DMS53 treated with DMSO at 0.1 percent for 48 hours (cell line): ENCODE measurements at regions not wholly inside any gene's neighbourhood (a gene's known extent, or its start where the extent isn't known, plus 50 kb on each side); places are given as distances from the start of the nearest gene placed in this dataset.

ENCODE experiments used
- DNase-seq: peaks from one replicate; lab custom pipeline; 2025; ENCODE audit not compliant: unreplicated experiment; lab: John Stamatoyannopoulos, UW

GRCh38 chr1:234690872-234691271 is 80.9 kb upstream of the IRF2BP2 start:
- no peak for DNase-seq

- DNase-seq = no peak
Observed at GRCh38 chr1:234689236-234689635, 79.3 kb upstream of the IRF2BP2 start.

GRCh38 chr1:234687011-234687410 is 77.0 kb upstream of the IRF2BP2 start:
- no peak for DNase-seq

GRCh38 chr1:234686035-234686434 is 76.1 kb upstream of the IRF2BP2 start:
- DNase-seq = no peak

- DNase-seq = no peak
Observed at GRCh38 chr1:234684856-234685255, 74.9 kb upstream of the IRF2BP2 start.

- DNase-seq = peak; percentile 16
Observed at GRCh38 chr1:234683861-234684632, 74.1 kb upstream of the IRF2BP2 start.

GRCh38 chr1:234683127-234683860 is 73.3 kb upstream of the IRF2BP2 start:
- DNase-seq = no peak

- no peak for DNase-seq
Observed at GRCh38 chr1:234681990-234682389, 72.0 kb upstream of the IRF2BP2 start.

GRCh38 chr1:234681065-234681464 is 71.1 kb upstream of the IRF2BP2 start:
- no peak for DNase-seq

- DNase-seq = no peak
Observed at GRCh38 chr1:234680331-234680904, 70.4 kb upstream of the IRF2BP2 start.

GRCh38 chr1:234676103-234676594 is 66.2 kb upstream of the IRF2BP2 start:
- DNase-seq = peak; percentile 66

- DNase-seq = no peak
Observed at GRCh38 chr1:234675572-234675971, 65.6 kb upstream of the IRF2BP2 start.

GRCh38 chr1:234675006-234675405 is 65.0 kb upstream of the IRF2BP2 start:
- DNase-seq = no peak

GRCh38 chr1:234674218-234674815 is 64.3 kb upstream of the IRF2BP2 start:
- no peak for DNase-seq

- no peak for DNase-seq
Observed at GRCh38 chr1:234672349-234673135, 62.6 kb upstream of the IRF2BP2 start.

- DNase-seq = peak; percentile 80
Observed at GRCh38 chr1:234670967-234671626, 61.1 kb upstream of the IRF2BP2 start.

GRCh38 chr1:234669499-234669898 is 59.5 kb upstream of the IRF2BP2 start:
- DNase-seq = no peak

- DNase-seq = no peak
Observed at GRCh38 chr1:234668577-234668955, 58.6 kb upstream of the IRF2BP2 start.

GRCh38 chr1:234667600-234668576 is 57.9 kb upstream of the IRF2BP2 start:
- no peak for DNase-seq
